Hematopoietic multipotent progenitor cell treated with erythropoietin and hydrocortisone succinate and interleukin-3 and kit ligand, for 17 days (in vitro differentiated cells): ENCODE measurements at regions not wholly inside any gene's neighbourhood (a gene's known extent, or its start where the extent isn't known, plus 50 kb on each side); places are given as distances from the start of the nearest gene placed in this dataset.

Experiments used
- DNase-seq: peaks from one replicate; pipeline ENCODE4 v3.0.0-alpha.2; 2015; ENCODE audit warnings: low spot score

DNA sequence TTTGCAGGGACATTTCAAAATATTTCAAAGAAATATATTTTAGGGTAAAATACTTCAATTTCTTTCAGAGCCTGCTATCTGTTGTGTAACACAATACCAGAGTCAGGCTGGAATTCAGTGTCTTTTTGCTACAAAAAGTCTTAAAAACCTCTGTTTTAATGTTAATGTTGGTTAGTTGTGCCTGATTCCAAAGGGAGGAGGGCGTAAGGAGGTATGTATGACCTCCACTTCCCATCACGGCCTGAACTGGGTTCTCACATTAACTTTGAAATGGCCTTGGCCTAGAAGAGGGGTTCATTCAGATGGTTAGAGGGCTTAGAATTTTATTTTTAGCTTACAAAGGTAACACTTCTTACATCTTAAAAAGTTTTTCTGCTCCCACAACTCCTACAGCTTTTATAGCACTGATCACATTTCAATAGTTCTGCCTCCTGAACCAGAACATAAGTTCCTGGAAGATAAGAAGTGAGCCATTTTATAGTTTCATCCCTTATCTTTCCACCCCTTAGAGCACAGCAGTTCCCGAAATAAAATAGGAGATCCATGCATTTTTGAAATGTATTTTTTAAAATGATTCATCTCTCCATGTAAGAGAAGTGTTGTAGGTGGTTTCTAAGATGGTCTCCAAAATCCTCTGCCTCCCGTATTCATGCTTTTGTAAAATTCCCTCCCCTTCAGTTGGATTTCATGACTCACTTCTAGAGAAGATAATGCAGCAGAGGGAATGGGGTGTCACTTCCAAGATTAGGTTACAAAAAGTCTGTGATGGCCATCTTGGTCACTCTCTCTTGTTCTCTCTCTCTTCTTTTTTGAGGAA lies 543.1 kb upstream of the NECTIN3 start:
- DNase-seq: no peak

GRCh38 chr3:110530902-110531301 lies 540.7 kb upstream of the NECTIN3 start:
- no peak for DNase-seq

- DNase-seq: no peak
Measured at GRCh38 chr3:110533089-110533488, 538.5 kb upstream of the NECTIN3 start.

GRCh38 chr3:110542552-110543150 lies 529.0 kb upstream of the NECTIN3 start:
- no peak for DNase-seq

DNA sequence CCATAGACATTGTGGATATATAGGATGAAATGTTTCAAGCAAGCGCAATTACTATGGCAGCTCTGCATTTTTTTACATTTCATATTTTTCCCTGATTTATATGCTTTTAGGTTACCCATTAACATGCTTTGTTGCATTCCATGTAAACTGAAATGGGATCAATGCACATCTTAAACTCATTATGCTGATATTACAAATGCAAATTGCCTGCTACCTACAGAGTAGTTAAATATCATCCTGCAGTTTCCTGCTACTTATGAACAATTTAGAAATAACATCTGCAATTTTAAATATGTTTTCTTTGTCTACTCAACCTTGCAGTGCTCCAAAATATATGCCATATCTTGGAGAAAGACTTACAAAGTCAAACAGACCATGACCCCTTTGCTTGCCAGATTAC lies 526.9 kb upstream of the NECTIN3 start:
- no peak for DNase-seq

DNA sequence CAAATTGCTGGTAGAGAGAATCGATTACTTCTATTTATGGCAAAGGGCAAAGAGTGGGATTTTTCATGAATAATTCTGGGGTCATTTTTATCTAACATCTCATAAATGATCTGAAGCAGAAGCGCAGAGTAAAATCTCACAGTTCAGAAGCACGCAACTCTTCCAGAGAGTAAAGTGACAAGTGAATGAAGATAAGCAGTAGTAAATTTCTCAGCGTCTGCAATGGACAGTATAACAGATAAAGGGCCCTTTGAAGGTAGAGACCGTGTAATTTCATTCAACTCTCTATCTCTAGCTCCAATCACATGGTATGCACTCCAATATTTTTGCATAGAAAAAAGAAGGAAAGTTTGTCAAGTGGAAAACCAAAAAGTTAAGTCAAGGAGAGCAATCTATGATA lies 521.1 kb upstream of the NECTIN3 start:
- no peak for DNase-seq

DNA sequence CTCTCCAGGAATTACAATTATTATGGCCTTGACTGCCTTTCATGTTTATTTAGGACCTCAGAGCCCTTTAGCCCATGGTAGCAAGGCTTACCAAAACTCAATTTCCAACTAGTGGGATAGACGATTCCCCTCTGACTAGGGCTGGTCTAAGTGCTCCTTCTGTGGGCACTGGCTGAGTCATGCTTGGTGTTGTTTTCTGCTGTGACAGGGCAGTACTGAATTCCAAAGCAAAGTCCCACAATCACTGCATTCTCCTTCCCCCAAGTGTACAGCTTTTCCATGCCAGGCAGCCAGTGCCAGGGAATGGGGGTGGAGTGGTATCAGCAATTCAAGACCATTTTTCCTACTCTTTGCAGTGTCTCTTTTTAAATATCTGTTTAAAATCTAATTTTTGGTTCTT lies 509.0 kb upstream of the NECTIN3 start:
- no peak for DNase-seq

GRCh38 chr3:110564674-110565073 lies 506.9 kb upstream of the NECTIN3 start:
- no peak for DNase-seq

DNA sequence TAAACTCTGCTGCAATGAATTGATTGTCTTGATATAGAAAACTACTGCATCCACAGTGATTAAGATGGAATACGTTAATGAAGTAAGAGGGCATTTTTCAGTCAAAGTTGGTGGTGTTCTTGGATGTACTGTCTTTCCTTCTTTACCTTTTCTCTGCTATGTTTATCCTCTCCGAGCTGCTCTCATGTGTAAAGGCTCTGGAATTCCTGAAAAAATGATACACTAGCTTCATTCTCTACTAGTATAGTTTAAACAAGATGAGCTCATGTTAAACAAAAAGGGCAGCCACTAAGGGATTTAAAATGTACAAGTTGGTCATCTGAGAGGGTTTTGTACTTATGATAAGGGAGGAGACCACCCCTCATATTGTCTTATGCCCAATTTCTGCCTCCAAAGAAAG lies 504.6 kb upstream of the NECTIN3 start:
- DNase-seq: no peak

- no peak for DNase-seq
Measured at GRCh38 chr3:110568246-110568645, 503.4 kb upstream of the NECTIN3 start.

DNA sequence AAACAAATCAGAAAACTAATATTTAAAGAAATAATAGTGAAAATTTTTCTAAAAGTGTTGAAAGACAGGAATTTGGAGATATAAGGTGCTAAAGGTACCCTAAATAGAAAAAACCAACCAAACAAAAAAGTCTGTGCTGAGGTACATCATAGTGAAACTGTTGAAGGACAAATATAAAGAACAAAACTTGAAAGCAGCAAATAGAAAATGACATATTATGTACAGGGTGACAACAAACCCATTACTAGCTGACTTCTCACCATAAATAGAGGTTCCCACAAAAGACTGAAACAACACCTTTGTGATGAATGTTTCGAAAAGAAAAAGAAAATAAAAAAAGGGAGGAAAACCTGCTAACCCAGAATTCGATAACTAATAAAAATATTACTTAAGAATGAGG lies 502.5 kb upstream of the NECTIN3 start:
- DNase-seq: no peak

GRCh38 chr3:110575702-110576101 lies 495.9 kb upstream of the NECTIN3 start:
- DNase-seq: no peak

DNA sequence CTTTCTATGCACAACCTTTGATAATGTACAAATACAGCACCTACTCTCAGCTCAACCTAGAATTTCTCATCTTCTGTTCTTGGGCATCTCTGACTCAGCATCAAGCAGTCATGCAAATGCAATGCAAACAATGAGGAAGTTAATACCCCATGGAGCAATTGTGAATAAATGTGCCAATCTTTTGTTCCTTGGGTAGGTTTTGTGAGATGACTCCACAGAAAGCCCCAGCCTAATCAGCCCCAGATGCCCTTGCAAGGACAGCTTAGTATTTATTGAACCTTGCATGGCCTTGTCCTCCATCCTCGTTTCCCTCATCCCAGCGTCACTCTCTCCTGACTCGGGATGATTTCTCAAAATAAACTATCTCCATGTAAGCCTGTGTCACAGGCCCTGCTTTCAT lies 494.7 kb upstream of the NECTIN3 start:
- no peak for DNase-seq

GRCh38 chr3:110577854-110578253 lies 493.8 kb upstream of the NECTIN3 start:
- no peak for DNase-seq

- no peak for DNase-seq
Measured at GRCh38 chr3:110579840-110580550, 491.6 kb upstream of the NECTIN3 start.

- no peak for DNase-seq
Measured at GRCh38 chr3:110583373-110583935, 488.2 kb upstream of the NECTIN3 start.

DNA sequence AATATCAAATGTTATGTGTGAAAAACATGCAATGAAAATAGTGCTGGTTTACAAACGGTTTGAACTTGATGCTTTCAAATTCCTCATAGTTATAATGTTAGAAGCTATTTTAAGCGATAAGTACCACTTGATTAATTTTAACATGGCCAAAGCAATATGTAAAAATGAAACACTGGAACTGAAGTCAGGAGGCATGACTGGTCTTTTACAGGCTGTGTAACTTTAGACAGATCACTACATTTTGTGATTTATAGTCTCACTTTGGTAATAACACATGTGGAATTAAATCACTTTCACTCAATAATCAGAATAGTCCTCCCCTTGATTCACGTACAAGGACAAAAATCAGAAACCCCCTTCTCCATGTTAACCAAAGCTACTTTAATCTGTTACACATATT lies 482.7 kb upstream of the NECTIN3 start:
- no peak for DNase-seq

- no peak for DNase-seq
Measured at GRCh38 chr3:110589341-110589740, 482.3 kb upstream of the NECTIN3 start.

DNA sequence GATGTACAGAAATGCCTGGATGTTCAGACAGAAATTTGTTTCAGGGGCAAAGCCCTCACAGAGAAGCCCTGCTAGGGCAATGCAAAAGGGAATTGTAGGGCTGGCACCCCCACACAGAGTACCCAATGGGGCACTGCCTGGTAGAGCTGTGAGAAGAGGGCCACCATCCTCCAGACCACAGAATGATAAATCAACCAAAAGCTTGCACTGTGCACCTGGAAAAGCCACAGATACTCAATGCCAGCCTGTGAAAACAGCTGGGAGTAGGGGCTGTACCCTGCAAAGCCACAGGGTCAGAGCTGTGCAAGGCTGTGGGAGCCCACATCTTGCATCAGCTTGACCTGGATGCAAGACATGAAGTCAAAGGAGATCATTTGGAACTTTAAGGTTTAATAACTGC lies 477.9 kb upstream of the NECTIN3 start:
- DNase-seq: no peak

DNA sequence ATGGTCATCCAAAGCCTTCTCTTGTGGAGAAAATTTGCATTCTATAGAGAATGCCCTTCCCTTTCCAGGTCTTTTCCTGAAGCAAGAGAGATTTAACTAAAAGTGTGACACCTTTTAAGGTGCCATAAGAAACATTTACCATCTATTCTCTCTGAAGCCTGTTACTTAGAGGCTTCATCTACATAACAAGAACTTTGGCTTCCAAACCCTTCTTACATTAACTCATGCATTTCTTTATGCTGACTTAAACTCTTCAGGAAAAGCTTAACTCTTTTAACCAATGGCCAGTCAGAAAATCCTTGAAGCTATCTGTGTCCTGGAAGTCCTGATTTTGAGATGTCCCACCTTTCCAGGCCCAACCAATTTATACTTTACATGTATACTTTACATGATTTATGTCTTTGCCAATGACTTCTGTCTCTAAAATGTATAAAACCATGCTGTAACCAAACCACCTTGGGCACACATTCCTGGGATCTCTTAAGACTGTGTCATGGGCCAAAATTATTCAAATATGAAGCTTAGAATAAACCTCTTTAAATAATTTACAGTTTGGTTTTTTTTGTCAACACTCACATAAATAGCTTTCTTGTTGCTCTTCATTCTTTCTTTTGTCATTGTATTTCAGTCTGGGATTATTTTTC lies 472.6 kb upstream of the NECTIN3 start:
- no peak for DNase-seq

- DNase-seq: no peak
Measured at GRCh38 chr3:110608566-110608965, 463.1 kb upstream of the NECTIN3 start.

DNA sequence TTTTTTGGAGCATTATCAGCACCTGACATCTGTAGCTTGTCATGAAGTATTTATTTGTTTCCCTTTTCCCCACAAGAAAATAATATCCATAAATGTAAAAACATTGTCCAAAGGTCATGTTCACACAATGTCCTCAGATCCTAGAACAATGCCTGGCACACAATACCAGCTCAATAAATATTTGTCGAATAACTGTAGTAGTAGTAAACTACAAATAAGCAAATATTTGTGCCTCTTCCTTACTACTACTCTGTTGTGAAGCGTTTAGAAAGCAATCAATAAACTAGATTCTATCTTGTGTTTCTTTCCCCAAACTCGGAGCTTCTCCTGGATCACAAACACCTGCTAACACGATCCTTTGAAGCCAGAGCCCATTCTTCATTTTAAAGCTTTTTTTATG lies 459.6 kb upstream of the NECTIN3 start:
- no peak for DNase-seq
